Femur (tissue), 1 donor: ENCODE measurements at regions not wholly inside any gene's neighbourhood (a gene's known extent, or its start where the extent isn't known, plus 50 kb on each side); places are given as distances from the start of the nearest gene placed in this dataset.
A peak's percentile ranks its signal among the peaks of the same experiment; 100 is the strongest.
"Not testable (repeated sequence)": the region's sequence is repeated elsewhere in the genome, so short reads cannot be mapped to it uniquely, and the experiment has no call there.

Source experiments
- DNase-seq: peaks from one replicate; pipeline ENCODE4 v3.0.0-alpha.2; 2017

- no peak for DNase-seq
Measured at GRCh38 chr10:33032654-33033151, 74.7 kb upstream of the ITGB1 start.

GRCh38 chr10:33031815-33032653, 74.0 kb upstream of the ITGB1 start:
- no peak for DNase-seq

- DNase-seq, result no peak
Measured at GRCh38 chr10:33031171-33031570, 73.1 kb upstream of the ITGB1 start.

GRCh38 chr10:33028515-33028914, 70.5 kb upstream of the ITGB1 start:
- DNase-seq, result not testable (repeated sequence)

GRCh38 chr10:33027088-33027487, 69.1 kb upstream of the ITGB1 start:
- DNase-seq, result no peak

- no peak for DNase-seq
Measured at GRCh38 chr10:33026422-33026821, 68.4 kb upstream of the ITGB1 start.

- no peak for DNase-seq
Measured at GRCh38 chr10:33025910-33026309, 67.9 kb upstream of the ITGB1 start.

GRCh38 chr10:33025039-33025438, 67.0 kb upstream of the ITGB1 start:
- no peak for DNase-seq

- no peak for DNase-seq
Measured at GRCh38 chr10:33022691-33023090, 64.7 kb upstream of the ITGB1 start.

GRCh38 chr10:33022090-33022489, 64.1 kb upstream of the ITGB1 start:
- no peak for DNase-seq

GRCh38 chr10:33016988-33017387, 59.0 kb upstream of the ITGB1 start:
- no peak for DNase-seq

GRCh38 chr10:33015761-33016547, 57.9 kb upstream of the ITGB1 start:
- no peak for DNase-seq

- not testable (repeated sequence) for DNase-seq
Measured at GRCh38 chr10:33013331-33013730, 55.3 kb upstream of the ITGB1 start.

- no peak for DNase-seq
Measured at GRCh38 chr10:33012306-33012705, 54.3 kb upstream of the ITGB1 start.

- no peak for DNase-seq
Measured at GRCh38 chr10:33010132-33011037, 52.4 kb upstream of the ITGB1 start.

GRCh38 chr10:33009244-33010131, 51.5 kb upstream of the ITGB1 start:
- DNase-seq, result no peak

- DNase-seq, result peak; percentile 75
Measured at GRCh38 chr10:33008499-33009243, 50.6 kb upstream of the ITGB1 start.

GRCh38 chr10:33007731-33008381, 49.8 kb upstream of the ITGB1 start:
- not testable (repeated sequence) for DNase-seq
